ENCODE measurements at regions not wholly inside any gene's neighbourhood (a gene's known extent, or its start where the extent isn't known, plus 50 kb on each side); places are given as distances from the start of the nearest gene placed in this dataset.

DNA sequence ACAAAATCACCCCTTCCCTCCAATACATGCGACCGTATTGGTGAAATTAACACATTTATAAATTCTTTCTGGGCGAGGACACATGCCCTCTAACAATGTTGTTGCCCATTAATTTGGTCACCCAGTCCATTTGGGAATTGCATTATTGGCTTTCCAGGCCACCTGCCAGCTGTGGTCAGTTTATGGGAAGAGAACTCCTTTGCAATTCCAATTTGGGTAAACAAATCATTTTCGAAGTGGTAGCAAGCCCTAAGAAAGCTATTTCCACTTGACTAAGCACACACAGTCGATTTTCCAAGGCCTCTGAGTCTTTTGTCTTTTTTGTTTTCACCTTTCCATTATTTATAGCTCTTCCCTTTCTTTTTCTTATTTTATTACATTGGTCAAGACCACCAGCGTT is 362.3 kb upstream of the RGMA start:
- H3K27ac Mint-ChIP-seq = no peak overlapping the region
- intact Hi-C loops (cut with micrococcal nuclease) = no loop called here
- DNase-seq (ENCODE audit: low spot score) = no peak
- no peak overlapping the region for H3K4me3 Mint-ChIP-seq
- H3K36me3 Mint-ChIP-seq (ENCODE audit: low read depth) = no peaks in the 10 kb centered on the region
- no peaks in the 10 kb centered on the region for H3K27me3 Mint-ChIP-seq (ENCODE audit: insufficient read depth)
- no peaks in the 10 kb centered on the region for H3K9me3 Mint-ChIP-seq
- H3K4me1 Mint-ChIP-seq (ENCODE audit: low read depth) = no peaks in the 10 kb centered on the region

- H3K27ac Mint-ChIP-seq = no peak overlapping the region
- DNase-seq (ENCODE audit: low spot score) = no peak
- H3K4me3 Mint-ChIP-seq = no peak overlapping the region
- no peaks in the 10 kb centered on the region for H3K36me3 Mint-ChIP-seq (ENCODE audit: low read depth)
- no peaks in the 10 kb centered on the region for H3K9me3 Mint-ChIP-seq
- H3K4me1 Mint-ChIP-seq (ENCODE audit: low read depth) = no peaks in the 10 kb centered on the region
- intact Hi-C loops (cut with micrococcal nuclease) = no loop called here
- H3K27me3 Mint-ChIP-seq (ENCODE audit: insufficient read depth) = no peaks in the 10 kb centered on the region
Observed at GRCh38 chr15:93449798-93450197, 360.8 kb upstream of the RGMA start.

DNA sequence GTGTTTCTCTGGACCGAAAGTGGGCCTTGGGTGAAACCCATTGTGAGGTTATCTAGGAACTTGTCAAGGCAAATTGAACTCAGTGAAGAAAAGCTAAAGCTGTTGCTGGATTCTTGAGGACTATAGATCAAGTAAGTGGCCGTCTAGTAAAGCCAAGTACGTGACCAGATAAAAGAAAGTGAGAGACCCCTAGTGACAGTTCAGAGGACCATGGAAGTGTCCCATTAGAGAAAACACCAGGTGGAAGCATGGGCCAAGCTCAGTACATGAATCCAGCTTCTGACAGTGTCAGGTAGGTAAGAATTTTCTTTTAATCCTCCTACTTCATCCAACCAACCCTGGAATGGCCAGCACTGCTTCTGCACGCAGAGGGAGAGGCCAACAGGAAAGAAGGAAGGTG is 349.3 kb upstream of the RGMA start:
- intact Hi-C loops (cut with micrococcal nuclease) = no loop called here
- Mint-ChIP-seq H3K9me3 (no peaks in the 10 kb centered on the region), H3K4me1 (ENCODE audit: low read depth) (no peaks in the 10 kb centered on the region), H3K27ac (no peak overlapping the region), H3K36me3 (ENCODE audit: low read depth) (no peaks in the 10 kb centered on the region), H3K27me3 (ENCODE audit: insufficient read depth) (peaks cover 6% of the 10 kb centered on the region), H3K4me3 (no peak overlapping the region)
- no peak for DNase-seq (ENCODE audit: low spot score)

- Mint-ChIP-seq H3K9me3 (no peaks in the 10 kb centered on the region), H3K36me3 (ENCODE audit: low read depth) (no peaks in the 10 kb centered on the region), H3K27me3 (ENCODE audit: insufficient read depth) (no peaks in the 10 kb centered on the region), H3K4me3 (no peak overlapping the region), H3K4me1 (ENCODE audit: low read depth) (no peaks in the 10 kb centered on the region), H3K27ac (no peak overlapping the region)
- intact Hi-C loops (cut with micrococcal nuclease) = no loop called here
- no peak for DNase-seq (ENCODE audit: low spot score)
Observed at GRCh38 chr15:93432474-93432873, 343.5 kb upstream of the RGMA start.

DNA sequence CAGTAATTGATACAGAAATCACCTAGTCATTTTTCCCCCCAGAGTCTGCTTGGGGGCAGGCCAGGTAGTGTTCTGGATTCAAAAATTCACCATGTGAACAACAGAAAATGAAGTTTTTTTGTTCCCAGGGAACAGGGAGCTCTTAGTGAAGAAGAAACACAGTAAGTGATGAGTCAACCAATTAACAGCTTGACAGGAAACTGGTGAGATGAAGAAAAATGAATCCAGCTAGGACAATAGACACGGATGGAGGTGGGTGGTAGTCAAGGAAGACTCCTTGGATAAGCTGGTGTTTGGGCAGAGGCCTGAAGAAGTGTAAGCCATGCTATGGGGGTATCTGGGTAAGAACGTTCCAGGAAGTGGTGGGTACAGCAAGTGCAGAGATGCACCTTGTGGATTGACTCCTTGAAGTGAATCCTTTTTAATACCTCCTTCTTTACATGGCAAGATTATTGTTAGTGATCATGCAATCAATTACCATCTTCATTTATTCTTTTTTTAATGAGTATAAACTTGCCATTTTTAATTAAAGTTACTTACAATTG is 339.9 kb upstream of the RGMA start:
- intact Hi-C loops (cut with micrococcal nuclease) = no loop called here
- H3K27ac Mint-ChIP-seq = no peak overlapping the region
- H3K27me3 Mint-ChIP-seq (ENCODE audit: insufficient read depth) = no peaks in the 10 kb centered on the region
- H3K4me3 Mint-ChIP-seq = no peak overlapping the region
- DNase-seq (ENCODE audit: low spot score) = no peak
- H3K9me3 Mint-ChIP-seq = no peaks in the 10 kb centered on the region
- H3K4me1 Mint-ChIP-seq (ENCODE audit: low read depth) = no peaks in the 10 kb centered on the region
- no peaks in the 10 kb centered on the region for H3K36me3 Mint-ChIP-seq (ENCODE audit: low read depth)

- no peak for DNase-seq (ENCODE audit: low spot score)
- no peaks in the 10 kb centered on the region for H3K9me3 Mint-ChIP-seq
- H3K36me3 Mint-ChIP-seq (ENCODE audit: low read depth) = no peaks in the 10 kb centered on the region
- intact Hi-C loops (cut with micrococcal nuclease) = no loop called here
- H3K27me3 Mint-ChIP-seq (ENCODE audit: insufficient read depth) = no peaks in the 10 kb centered on the region
- no peaks in the 10 kb centered on the region for H3K4me1 Mint-ChIP-seq (ENCODE audit: low read depth)
- no peak overlapping the region for H3K27ac Mint-ChIP-seq
- no peak overlapping the region for H3K4me3 Mint-ChIP-seq
Observed at GRCh38 chr15:93428150-93428549, 339.1 kb upstream of the RGMA start.

GRCh38 chr15:93424131-93424530 is 335.1 kb upstream of the RGMA start:
- no peak for DNase-seq (ENCODE audit: low spot score)
- H3K4me1 Mint-ChIP-seq (ENCODE audit: low read depth) = no peaks in the 10 kb centered on the region
- H3K4me3 Mint-ChIP-seq = no peak overlapping the region
- peaks cover 2% of the 10 kb centered on the region for H3K27me3 Mint-ChIP-seq (ENCODE audit: insufficient read depth)
- H3K36me3 Mint-ChIP-seq (ENCODE audit: low read depth) = no peaks in the 10 kb centered on the region
- H3K9me3 Mint-ChIP-seq = no peaks in the 10 kb centered on the region
- no peak overlapping the region for H3K27ac Mint-ChIP-seq
- intact Hi-C loops (cut with micrococcal nuclease) = no loop called here

DNA sequence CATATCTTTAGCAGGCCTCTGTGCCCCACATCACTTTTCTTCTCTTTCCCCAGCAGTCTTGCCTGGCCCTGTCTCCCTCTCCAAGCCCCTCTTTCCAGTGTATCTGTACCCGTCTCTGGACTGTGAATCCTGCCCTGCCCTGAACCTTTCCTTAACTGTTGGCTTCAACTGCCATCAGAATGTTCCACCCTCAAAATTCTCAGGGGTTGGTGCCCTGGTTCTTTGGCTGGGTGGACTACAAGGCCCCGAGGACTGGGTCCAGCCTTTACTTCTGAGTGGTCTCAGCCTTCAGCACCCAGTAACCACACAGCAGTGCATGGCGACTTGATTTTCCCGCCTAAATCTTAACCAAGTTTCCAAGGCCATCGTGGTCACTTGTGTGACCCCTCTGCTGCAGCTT is 333.5 kb upstream of the RGMA start:
- no peak overlapping the region for H3K4me3 Mint-ChIP-seq
- H3K27ac Mint-ChIP-seq = no peak overlapping the region
- H3K36me3 Mint-ChIP-seq (ENCODE audit: low read depth) = no peaks in the 10 kb centered on the region
- no peaks in the 10 kb centered on the region for H3K9me3 Mint-ChIP-seq
- DNase-seq (ENCODE audit: low spot score) = no peak
- intact Hi-C loops (cut with micrococcal nuclease) = no loop called here
- H3K27me3 Mint-ChIP-seq (ENCODE audit: insufficient read depth) = peaks cover 2% of the 10 kb centered on the region
- no peaks in the 10 kb centered on the region for H3K4me1 Mint-ChIP-seq (ENCODE audit: low read depth)

DNA sequence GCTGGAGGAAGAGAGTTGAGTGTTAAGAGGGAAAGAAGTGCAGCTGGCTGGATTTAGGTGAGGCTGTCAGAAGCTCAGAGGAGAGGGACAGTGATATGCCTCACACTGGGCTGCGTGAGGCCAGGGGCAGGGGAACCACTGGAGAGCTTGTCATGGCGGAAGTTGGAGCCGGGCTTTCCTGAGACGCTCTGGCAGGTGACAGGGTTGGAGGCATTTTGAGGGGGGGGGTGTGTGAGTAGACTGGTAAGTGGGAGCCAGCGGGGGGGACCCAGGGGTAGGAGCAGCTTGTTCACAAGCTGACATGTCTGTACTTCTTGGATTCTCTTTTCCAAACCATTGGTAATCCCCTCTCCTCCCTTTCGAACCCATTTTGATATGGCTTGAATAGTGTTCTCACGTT is 331.5 kb upstream of the RGMA start:
- Mint-ChIP-seq H3K36me3 (ENCODE audit: low read depth) (no peaks in the 10 kb centered on the region), H3K4me3 (no peak overlapping the region)

DNA sequence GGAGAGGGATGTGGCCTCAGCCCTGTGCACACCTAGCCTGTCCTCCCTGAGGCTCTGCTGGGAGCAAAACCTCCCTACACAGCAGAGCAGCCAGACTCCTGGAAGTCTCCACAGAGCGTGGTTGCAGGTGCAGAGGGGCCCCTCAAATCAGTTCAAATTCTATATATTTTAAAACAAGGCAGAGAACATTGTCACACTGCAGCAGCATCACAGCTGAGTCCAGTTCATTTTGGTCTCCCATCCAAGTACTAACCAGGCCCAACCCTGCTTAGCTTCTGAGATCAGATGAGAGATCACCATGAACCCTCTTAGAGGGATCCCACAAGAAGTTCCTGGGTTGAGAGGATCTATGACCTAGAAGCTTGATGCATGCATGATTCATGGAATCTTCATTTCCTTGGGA is 331.0 kb upstream of the RGMA start:
- intact Hi-C loops (cut with micrococcal nuclease) = no loop called here

More for the DNA sequence above, 331.5 kb upstream of the RGMA start:
- H3K27ac Mint-ChIP-seq = no peak overlapping the region
- H3K9me3 Mint-ChIP-seq = no peaks in the 10 kb centered on the region
- DNase-seq (ENCODE audit: low spot score) = no peak
- intact Hi-C loops (cut with micrococcal nuclease) = no loop called here
- H3K4me1 Mint-ChIP-seq (ENCODE audit: low read depth) = no peaks in the 10 kb centered on the region
- peaks cover 2% of the 10 kb centered on the region for H3K27me3 Mint-ChIP-seq (ENCODE audit: insufficient read depth)

DNA sequence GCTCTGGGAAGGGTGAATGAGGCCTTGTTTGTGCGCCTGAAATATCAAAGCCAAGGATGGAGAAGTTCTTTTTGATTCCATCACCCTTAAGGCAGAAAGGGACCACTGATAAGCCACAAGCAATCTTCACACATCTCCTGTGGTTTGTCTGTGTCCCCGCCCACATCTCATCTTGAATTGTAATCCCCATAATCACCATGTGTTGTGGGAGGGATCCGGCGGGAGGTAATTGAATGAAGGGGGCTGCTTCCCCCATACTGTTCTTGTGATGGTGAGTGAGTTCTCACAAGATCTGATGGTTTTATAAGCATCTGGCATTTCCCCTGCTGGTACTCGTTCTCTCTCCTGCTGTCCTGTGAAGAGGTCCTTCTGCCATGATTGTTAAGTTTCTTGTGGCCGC is 329.6 kb upstream of the RGMA start:
- H3K27me3 Mint-ChIP-seq (ENCODE audit: insufficient read depth) = peaks cover 2% of the 10 kb centered on the region
- no peak overlapping the region for H3K27ac Mint-ChIP-seq
- H3K4me3 Mint-ChIP-seq = no peak overlapping the region
- H3K36me3 Mint-ChIP-seq (ENCODE audit: low read depth) = no peaks in the 10 kb centered on the region
- DNase-seq (ENCODE audit: low spot score) = no peak
- intact Hi-C loops (cut with micrococcal nuclease) = no loop called here
- H3K4me1 Mint-ChIP-seq (ENCODE audit: low read depth) = no peaks in the 10 kb centered on the region
- no peaks in the 10 kb centered on the region for H3K9me3 Mint-ChIP-seq

More for the DNA sequence above, 331.0 kb upstream of the RGMA start:
- no peak overlapping the region for H3K4me3 Mint-ChIP-seq
- H3K27ac Mint-ChIP-seq = no peak overlapping the region
- peaks cover 2% of the 10 kb centered on the region for H3K27me3 Mint-ChIP-seq (ENCODE audit: insufficient read depth)
- no peaks in the 10 kb centered on the region for H3K4me1 Mint-ChIP-seq (ENCODE audit: low read depth)
- no peaks in the 10 kb centered on the region for H3K9me3 Mint-ChIP-seq
- H3K36me3 Mint-ChIP-seq (ENCODE audit: low read depth) = no peaks in the 10 kb centered on the region
- no peak for DNase-seq (ENCODE audit: low spot score)

DNA sequence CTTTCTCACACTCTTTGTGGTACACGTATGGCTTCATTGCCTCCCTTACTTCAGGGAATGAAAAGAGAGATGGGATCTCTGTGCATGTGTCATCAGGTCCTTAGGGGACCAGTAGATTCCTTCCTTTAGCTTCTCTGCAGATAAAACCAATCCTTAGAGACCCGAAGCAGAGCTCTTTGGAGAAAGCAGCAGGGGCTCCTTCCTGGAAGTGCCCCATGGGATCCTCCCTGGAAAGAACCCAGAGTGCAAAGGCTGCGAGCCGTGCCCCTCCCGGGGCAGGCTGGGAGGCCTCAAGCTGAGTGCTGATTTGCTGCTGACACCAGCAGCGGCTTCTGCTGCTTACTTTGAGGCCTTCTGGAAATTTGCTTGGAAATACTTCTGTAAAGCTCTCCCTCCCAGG is 328.6 kb upstream of the RGMA start:
- Mint-ChIP-seq H3K27me3 (ENCODE audit: insufficient read depth) (peaks cover 2% of the 10 kb centered on the region), H3K9me3 (no peaks in the 10 kb centered on the region), H3K27ac (no peak overlapping the region)

GRCh38 chr15:93417156-93417555 is 328.1 kb upstream of the RGMA start:
- no peak overlapping the region for H3K4me3 Mint-ChIP-seq
- H3K27me3 Mint-ChIP-seq (ENCODE audit: insufficient read depth) = peaks cover 2% of the 10 kb centered on the region
- DNase-seq (ENCODE audit: low spot score) = no peak
- intact Hi-C loops (cut with micrococcal nuclease) = no loop called here
- H3K27ac Mint-ChIP-seq = no peak overlapping the region
- no peaks in the 10 kb centered on the region for H3K4me1 Mint-ChIP-seq (ENCODE audit: low read depth)
- H3K36me3 Mint-ChIP-seq (ENCODE audit: low read depth) = no peaks in the 10 kb centered on the region
- no peaks in the 10 kb centered on the region for H3K9me3 Mint-ChIP-seq

More for the DNA sequence above, 328.6 kb upstream of the RGMA start:
- no peak for DNase-seq (ENCODE audit: low spot score)
- intact Hi-C loops (cut with micrococcal nuclease) = no loop called here
- Mint-ChIP-seq H3K4me1 (ENCODE audit: low read depth) (no peaks in the 10 kb centered on the region), H3K4me3 (no peak overlapping the region), H3K36me3 (ENCODE audit: low read depth) (no peaks in the 10 kb centered on the region)

- intact Hi-C loops (cut with micrococcal nuclease) = no loop called here
- no peaks in the 10 kb centered on the region for H3K9me3 Mint-ChIP-seq
- peaks cover 2% of the 10 kb centered on the region for H3K27me3 Mint-ChIP-seq (ENCODE audit: insufficient read depth)
- H3K36me3 Mint-ChIP-seq (ENCODE audit: low read depth) = no peaks in the 10 kb centered on the region
- no peak overlapping the region for H3K4me3 Mint-ChIP-seq
- no peaks in the 10 kb centered on the region for H3K4me1 Mint-ChIP-seq (ENCODE audit: low read depth)
- DNase-seq (ENCODE audit: low spot score) = no peak
- H3K27ac Mint-ChIP-seq = no peak overlapping the region
Observed at GRCh38 chr15:93415576-93415975, 326.6 kb upstream of the RGMA start.

Measured in activated T-helper 1 cell treated with anti-CD3 and anti-CD28 coated beads, Interleukin-12 subunit alpha, Interleukin-12 subunit beta, Interleukin-2, Interleukin-4 antibody, amounts not matched to agents 30 ng/mL and 10 ng/mL and 1 ng/mL, durations not matched to agents 14 hours and 24 hours and 36 hours (primary cell).